ENCODE measurements at regions not wholly inside any gene's neighbourhood (a gene's known extent, or its start where the extent isn't known, plus 50 kb on each side); places are given as distances from the start of the nearest gene placed in this dataset.

DNA sequence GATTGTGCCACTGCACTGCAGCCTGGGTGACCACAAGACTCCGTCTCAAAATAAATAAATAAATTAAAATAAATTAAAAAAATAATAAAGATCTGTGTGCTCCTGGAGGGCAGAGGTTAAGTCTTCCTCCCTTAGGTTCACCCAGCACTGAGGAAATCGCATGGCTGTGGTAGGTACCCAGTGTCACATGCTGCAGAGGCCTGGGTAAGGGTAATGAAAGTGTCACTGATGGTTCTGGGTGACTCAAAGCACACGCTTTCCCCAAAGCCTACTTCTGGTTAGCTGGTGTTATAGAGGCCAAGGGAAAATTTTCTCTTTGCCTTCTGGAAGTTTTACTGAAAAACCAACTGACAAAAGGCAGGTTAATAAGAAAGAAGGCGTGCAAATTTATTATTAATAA is 88.8 kb upstream of the ITGB1 start:
- H3K4me1 ChIP-seq (ENCODE audit: control insufficient read depth, extremely low read depth, insufficient read depth, low read length) = no peaks in the 10 kb centered on the region
- no peaks in the 10 kb centered on the region for H3K36me3 ChIP-seq (ENCODE audit: control insufficient read depth in 2 of 2, extremely low read depth in 1 of 2, insufficient read depth in 2 of 2, low read length in 2 of 2)
- no peak overlapping the region for H3K9ac ChIP-seq (ENCODE audit: control insufficient read depth, extremely low read depth, insufficient read depth, low read length)
- H3K9me1 ChIP-seq (ENCODE audit: control insufficient read depth, extremely low read depth, insufficient read depth, low read length) = no peaks in the 10 kb centered on the region
- TF ChIP-seq EZH2 (IDR thresholded peaks at IDR 0.05; ENCODE audit: low read length) = no peak
- TF ChIP-seq, protein P1, sequence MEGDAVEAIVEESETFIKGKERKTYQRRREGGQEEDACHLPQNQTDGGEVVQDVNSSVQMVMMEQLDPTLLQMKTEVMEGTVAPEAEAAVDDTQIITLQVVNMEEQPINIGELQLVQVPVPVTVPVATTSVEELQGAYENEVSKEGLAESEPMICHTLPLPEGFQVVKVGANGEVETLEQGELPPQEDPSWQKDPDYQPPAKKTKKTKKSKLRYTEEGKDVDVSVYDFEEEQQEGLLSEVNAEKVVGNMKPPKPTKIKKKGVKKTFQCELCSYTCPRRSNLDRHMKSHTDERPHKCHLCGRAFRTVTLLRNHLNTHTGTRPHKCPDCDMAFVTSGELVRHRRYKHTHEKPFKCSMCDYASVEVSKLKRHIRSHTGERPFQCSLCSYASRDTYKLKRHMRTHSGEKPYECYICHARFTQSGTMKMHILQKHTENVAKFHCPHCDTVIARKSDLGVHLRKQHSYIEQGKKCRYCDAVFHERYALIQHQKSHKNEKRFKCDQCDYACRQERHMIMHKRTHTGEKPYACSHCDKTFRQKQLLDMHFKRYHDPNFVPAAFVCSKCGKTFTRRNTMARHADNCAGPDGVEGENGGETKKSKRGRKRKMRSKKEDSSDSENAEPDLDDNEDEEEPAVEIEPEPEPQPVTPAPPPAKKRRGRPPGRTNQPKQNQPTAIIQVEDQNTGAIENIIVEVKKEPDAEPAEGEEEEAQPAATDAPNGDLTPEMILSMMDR (optimal IDR thresholded peaks at IDR 0.05 in 1 of 3, IDR thresholded peaks at IDR 0.05 in 1 of 3, conservative IDR thresholded peaks at IDR 0.05 in 1 of 3; ENCODE audit: extremely low read depth in 1 of 3, insufficient read depth in 2 of 3, low read length in 3 of 3) = no peak
- no peaks in the 10 kb centered on the region for H4K20me1 ChIP-seq (ENCODE audit: control insufficient read depth, extremely low read depth, insufficient read depth, low read length)
- DNase-seq (ENCODE audit: low read depth, low spot score) = no peak
- no peak overlapping the region for H3K4me2 ChIP-seq (ENCODE audit: control insufficient read depth, extremely low read depth, insufficient read depth, low read depth, low read length)
- H3K27ac ChIP-seq (ENCODE audit: control insufficient read depth, insufficient read depth, low read length) = no peak overlapping the region
- no peak overlapping the region for H3K4me3 ChIP-seq (ENCODE audit: control insufficient read depth in 2 of 3, extremely low read depth in 1 of 3, insufficient read depth in 2 of 3, low read depth in 1 of 3, low read length in 3 of 3)
- H3K9me3 ChIP-seq (ENCODE audit: control insufficient read depth, low read depth, low read length) = no peaks in the 10 kb centered on the region
- dilution Hi-C loops (cut with MboI; ENCODE audit: extremely low pct_ligation_motif_present, low sequenced_read_pairs) = no loop called here
- no peak overlapping the region for H2AFZ ChIP-seq (ENCODE audit: control insufficient read depth, low read length)
- no peak for FAIRE-seq
- H3K27me3 ChIP-seq (ENCODE audit: control insufficient read depth, extremely low read depth, insufficient read depth, low read length) = no peaks in the 10 kb centered on the region
- no peaks in the 10 kb centered on the region for H3K79me2 ChIP-seq (ENCODE audit: control insufficient read depth, insufficient read depth, low read length)

DNA sequence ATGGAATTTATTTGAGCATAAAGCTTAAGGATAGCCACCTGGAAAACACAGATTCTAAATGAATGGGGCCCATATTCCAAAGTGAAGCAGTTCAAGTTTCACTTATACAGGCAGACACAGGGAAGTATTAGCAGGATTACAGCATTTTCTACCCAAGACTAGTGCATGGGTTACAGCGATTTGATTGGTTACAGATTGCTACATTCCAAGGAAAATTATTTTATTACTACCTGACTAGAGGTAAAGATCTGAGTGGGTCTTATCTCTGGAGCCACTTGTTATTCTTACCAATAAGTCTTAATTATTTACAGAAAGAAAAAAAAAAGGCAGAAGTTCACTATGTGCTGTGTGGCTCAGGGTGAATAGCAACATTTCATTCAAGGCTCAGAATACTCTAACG is 87.4 kb upstream of the ITGB1 start:
- Histone ChIP-seq H3K4me1 (ENCODE audit: control insufficient read depth, extremely low read depth, insufficient read depth, low read length) (no peaks in the 10 kb centered on the region), H3K36me3 (ENCODE audit: control insufficient read depth in 2 of 2, extremely low read depth in 1 of 2, insufficient read depth in 2 of 2, low read length in 2 of 2) (no peaks in the 10 kb centered on the region), H3K79me2 (ENCODE audit: control insufficient read depth, insufficient read depth, low read length) (no peaks in the 10 kb centered on the region), H3K4me2 (ENCODE audit: control insufficient read depth, extremely low read depth, insufficient read depth, low read depth, low read length) (no peak overlapping the region), H3K27me3 (ENCODE audit: control insufficient read depth, extremely low read depth, insufficient read depth, low read length) (no peaks in the 10 kb centered on the region), H3K9me3 (ENCODE audit: control insufficient read depth, low read depth, low read length) (no peaks in the 10 kb centered on the region), H2AFZ (ENCODE audit: control insufficient read depth, low read length) (no peak overlapping the region), H3K27ac (ENCODE audit: control insufficient read depth, insufficient read depth, low read length) (no peak overlapping the region), H3K9ac (ENCODE audit: control insufficient read depth, extremely low read depth, insufficient read depth, low read length) (no peak overlapping the region), H3K4me3 (ENCODE audit: control insufficient read depth in 2 of 3, extremely low read depth in 1 of 3, insufficient read depth in 2 of 3, low read depth in 1 of 3, low read length in 3 of 3) (no peak overlapping the region), H4K20me1 (ENCODE audit: control insufficient read depth, extremely low read depth, insufficient read depth, low read length) (no peaks in the 10 kb centered on the region), H3K9me1 (ENCODE audit: control insufficient read depth, extremely low read depth, insufficient read depth, low read length) (no peaks in the 10 kb centered on the region)
- no peak for FAIRE-seq
- dilution Hi-C loops (cut with MboI; ENCODE audit: extremely low pct_ligation_motif_present, low sequenced_read_pairs) = no loop called here
- TF ChIP-seq EZH2 (IDR thresholded peaks at IDR 0.05; ENCODE audit: low read length) = no peak
- TF ChIP-seq, protein P1 (optimal IDR thresholded peaks at IDR 0.05 in 1 of 3, IDR thresholded peaks at IDR 0.05 in 1 of 3, conservative IDR thresholded peaks at IDR 0.05 in 1 of 3; ENCODE audit: extremely low read depth in 1 of 3, insufficient read depth in 2 of 3, low read length in 3 of 3) = no peak
- no peak for DNase-seq (ENCODE audit: low read depth, low spot score)
